ENCODE measurements at regions not wholly inside any gene's neighbourhood (a gene's known extent, or its start where the extent isn't known, plus 50 kb on each side); places are given as distances from the start of the nearest gene placed in this dataset.
A peak's percentile ranks its signal among the peaks of the same experiment; 100 is the strongest.

- H3K4me2 ChIP-seq (ENCODE audit: low read depth, low read length), result no peak overlapping the region
- no peaks in the 10 kb centered on the region for H3K9me3 ChIP-seq (ENCODE audit: control insufficient read depth, insufficient read depth, low read length)
- no peak overlapping the region for H3K14ac ChIP-seq (replicated peaks; ENCODE audit: low read depth, low read length)
- no peak overlapping the region for H3K4ac ChIP-seq (ENCODE audit: low read depth, low read length)
- no peaks in the 10 kb centered on the region for H3K27me3 ChIP-seq (ENCODE audit: control insufficient read depth, insufficient read depth, low read length)
- H3K4me1 ChIP-seq (ENCODE audit: control insufficient read depth, insufficient read depth, low read length), result peaks cover 12% of the 10 kb centered on the region
- H3K4me3 ChIP-seq (ENCODE audit: insufficient read depth, low read depth, low read length), result no peak overlapping the region
- no peak overlapping the region for H3K18ac ChIP-seq (ENCODE audit: low read depth, low read length)
- no peak overlapping the region for H2AK9ac ChIP-seq (replicated peaks; ENCODE audit: low read depth, low read length, poor library complexity)
- dilution Hi-C loops (cut with HindIII; ENCODE audit: low sequenced_read_pairs, unreplicated experiment), result no loop called here
- H3K79me1 ChIP-seq (ENCODE audit: low read depth in 1 of 2, low read length in 2 of 2), result no peaks in the 10 kb centered on the region
- peaks cover 7% of the 10 kb centered on the region; the same call in 1 of the 2 replicates for H3K9me1 ChIP-seq (ENCODE audit: insufficient read depth, low read length)
- no peak for TF ChIP-seq RCOR1 (IDR thresholded peaks at IDR 0.05; ENCODE audit: insufficient replicate concordance, low read length)
- no peak for TF ChIP-seq USF2 (IDR thresholded peaks at IDR 0.05; ENCODE audit: low read depth, low read length)
- in situ Hi-C loops (cut with MboI; ENCODE audit: low sequenced_read_pairs), result no loop called here
- no TSS peak for BruUV-seq (replicated peaks)
- H4K5ac ChIP-seq (ENCODE audit: low read depth, low read length), result no peak overlapping the region
- H2AK5ac ChIP-seq (ENCODE audit: low read depth, low read length), result no peak overlapping the region
- no peaks in the 10 kb centered on the region for H4K20me1 ChIP-seq (ENCODE audit: insufficient read depth, low read length)
- H2BK120ac ChIP-seq (ENCODE audit: low read depth, low read length), result no peak overlapping the region
- H3K23ac ChIP-seq (ENCODE audit: low read depth, low read length), result no peak overlapping the region
- peak; percentile 24; the same call in 1 of the 2 replicates for ATAC-seq (ENCODE audit: low read depth)
- no peak overlapping the region for H3K56ac ChIP-seq (ENCODE audit: extremely low read depth, insufficient read depth, low read length)
- ChIA-PET CTCF (interaction anchor here (0.6 to 1.0 kb wide), 2 partner anchors 45 to 545 kb away, joined by 3 to 4 read pairs; no protein-coding TSS in a partner anchor), POLR2A (ENCODE audit: unreplicated experiment) (no interaction called here)
- WGBS, 2 experiments (ENCODE audit: extremely low coverage in 2 of 2, insufficient read length in 1 of 2), result 75% methylated on average over 2 of the region's 5 CpGs; no CpG with 5 or more reads in 1 of the 2 experiments
- H3K27ac ChIP-seq (ENCODE audit: insufficient read depth, low read length), result no peak overlapping the region
- peak; percentile 6 for DNase-seq
- intact Hi-C loops (cut with micrococcal nuclease), result no loop called here
- no peak overlapping the region; the same call in 2 of the 3 replicates for H2BK15ac ChIP-seq (ENCODE audit: low read depth, low read length)
- no peaks in the 10 kb centered on the region for H3K36me3 ChIP-seq (ENCODE audit: control insufficient read depth, insufficient read depth, low read length)
- no peak overlapping the region for H3K9ac ChIP-seq (ENCODE audit: low read depth, low read length)
- H2BK5ac ChIP-seq (ENCODE audit: low read depth, low read length, poor library complexity, severe bottlenecking), result peak overlapping the region; percentile 21
- no peak overlapping the region for H2AFZ ChIP-seq (replicated peaks; ENCODE audit: low read length, poor library complexity)
- no peak overlapping the region for H4K8ac ChIP-seq (ENCODE audit: low read depth in 2 of 2, low read length in 2 of 2)
- H2BK20ac ChIP-seq (ENCODE audit: low read depth, low read length), result no peak overlapping the region
- H4K91ac ChIP-seq (ENCODE audit: insufficient read depth, low read depth, low read length), result no peak overlapping the region
Measured at GRCh38 chr12:20101046-20101445, 267.3 kb upstream of the PDE3A start.
